Fibroblast of pulmonary artery (primary cell): ENCODE measurements at regions not wholly inside any gene's neighbourhood (a gene's known extent, or its start where the extent isn't known, plus 50 kb on each side); places are given as distances from the start of the nearest gene placed in this dataset.
A peak's percentile ranks its signal among the peaks of the same experiment; 100 is the strongest.

Experiments used
- DNase-seq: peaks from one replicate; pipeline ENCODE4 v3.0.0-alpha.2; 2010; ENCODE audit warnings: low read depth
- H3K4me3 ChIP-seq: replicated peaks from 2 replicates; pipeline ENCODE4 v1.5.1; 2011; ENCODE audit warnings: low read depth, mild to moderate bottlenecking, control low read depth, low read length, moderate library complexity
- CTCF ChIP-seq: IDR thresholded peaks from 2 replicates; pipeline ENCODE4 v1.5.1; 2011; ENCODE audit warnings: mild to moderate bottlenecking, control low read depth, low read length, inconsistent platforms; ENCODE audit errors: missing control alignments

- TF ChIP-seq CTCF, result no peak
- no peak for DNase-seq
- H3K4me3 ChIP-seq, result no peak overlapping the region
Measured at GRCh38 chr11:104619751-104620150, 278.5 kb downstream of the CASP12 start.

- TF ChIP-seq CTCF, result no peak
- no peak overlapping the region for H3K4me3 ChIP-seq
- no peak for DNase-seq
Measured at GRCh38 chr11:104618954-104619353, 279.3 kb downstream of the CASP12 start.

- no peak for TF ChIP-seq CTCF
- no peak overlapping the region for H3K4me3 ChIP-seq
- no peak for DNase-seq
Measured at GRCh38 chr11:104614961-104615360, 283.3 kb downstream of the CASP12 start.

GRCh38 chr11:104614117-104614680, 284.1 kb downstream of the CASP12 start:
- DNase-seq, result no peak
- no peak overlapping the region for H3K4me3 ChIP-seq
- TF ChIP-seq CTCF, result no peak

GRCh38 chr11:104610635-104611034, 287.6 kb downstream of the CASP12 start:
- H3K4me3 ChIP-seq, result no peak overlapping the region
- no peak for DNase-seq
- TF ChIP-seq CTCF, result no peak

GRCh38 chr11:104609311-104610085, 288.8 kb downstream of the CASP12 start:
- peak; percentile 82 for DNase-seq
- peak; percentile 94 for TF ChIP-seq CTCF
- H3K4me3 ChIP-seq, result no peak overlapping the region

- no peak for TF ChIP-seq CTCF
- no peak overlapping the region for H3K4me3 ChIP-seq
- DNase-seq, result no peak
Measured at GRCh38 chr11:104602643-104603042, 295.6 kb downstream of the CASP12 start.
